GM19467 (cell line): ENCODE measurements at regions not wholly inside any gene's neighbourhood (a gene's known extent, or its start where the extent isn't known, plus 50 kb on each side); places are given as distances from the start of the nearest gene placed in this dataset.

Experiments used
- ATAC-seq: cut with Tn5 transposase; IDR thresholded peaks from one replicate; pipeline ENCODE4 v1.9.1; 2021; ENCODE audit warnings: mild to moderate bottlenecking, moderate library complexity; ENCODE audit not compliant: unreplicated experiment

DNA sequence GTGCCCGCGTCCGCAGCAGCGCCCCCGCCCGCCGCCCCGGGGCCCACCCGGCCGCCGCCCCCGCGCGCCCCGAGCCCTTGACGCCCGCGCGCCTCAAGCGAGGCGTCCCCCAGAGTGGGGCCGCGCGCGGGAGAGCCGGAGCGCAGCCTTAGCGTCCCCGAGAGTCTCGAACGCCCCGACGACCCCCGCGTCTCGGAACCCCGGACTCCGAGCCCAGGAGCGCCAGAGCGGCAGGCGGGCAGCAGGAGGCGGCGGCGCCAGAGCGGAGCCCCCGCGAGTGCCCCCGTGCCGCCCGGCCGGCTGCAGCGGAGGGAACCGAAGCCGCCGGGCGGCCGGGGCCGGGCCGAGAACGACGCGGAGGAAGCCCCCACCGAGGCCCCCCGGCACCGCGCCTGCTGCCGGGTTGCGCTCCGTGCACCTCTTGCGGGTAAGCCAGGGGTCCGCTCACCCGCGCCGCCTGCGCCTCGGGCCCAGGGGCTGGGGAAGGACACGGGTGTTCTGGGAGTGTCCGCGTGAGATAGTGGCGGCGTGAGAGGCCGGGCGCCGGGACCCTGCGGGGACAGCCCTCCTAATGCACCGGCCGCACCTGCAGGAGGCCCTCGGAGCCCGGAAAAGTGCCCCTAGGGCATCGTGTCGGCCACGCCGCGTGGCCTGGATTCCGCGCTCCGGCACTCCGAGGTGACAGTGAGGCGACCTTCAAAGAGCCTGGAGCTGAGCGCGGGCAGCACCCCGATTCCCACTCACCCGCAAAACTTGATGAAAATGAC is 52.0 kb upstream of the ULK4 start:
- peak; percentile 13 for ATAC-seq

DNA sequence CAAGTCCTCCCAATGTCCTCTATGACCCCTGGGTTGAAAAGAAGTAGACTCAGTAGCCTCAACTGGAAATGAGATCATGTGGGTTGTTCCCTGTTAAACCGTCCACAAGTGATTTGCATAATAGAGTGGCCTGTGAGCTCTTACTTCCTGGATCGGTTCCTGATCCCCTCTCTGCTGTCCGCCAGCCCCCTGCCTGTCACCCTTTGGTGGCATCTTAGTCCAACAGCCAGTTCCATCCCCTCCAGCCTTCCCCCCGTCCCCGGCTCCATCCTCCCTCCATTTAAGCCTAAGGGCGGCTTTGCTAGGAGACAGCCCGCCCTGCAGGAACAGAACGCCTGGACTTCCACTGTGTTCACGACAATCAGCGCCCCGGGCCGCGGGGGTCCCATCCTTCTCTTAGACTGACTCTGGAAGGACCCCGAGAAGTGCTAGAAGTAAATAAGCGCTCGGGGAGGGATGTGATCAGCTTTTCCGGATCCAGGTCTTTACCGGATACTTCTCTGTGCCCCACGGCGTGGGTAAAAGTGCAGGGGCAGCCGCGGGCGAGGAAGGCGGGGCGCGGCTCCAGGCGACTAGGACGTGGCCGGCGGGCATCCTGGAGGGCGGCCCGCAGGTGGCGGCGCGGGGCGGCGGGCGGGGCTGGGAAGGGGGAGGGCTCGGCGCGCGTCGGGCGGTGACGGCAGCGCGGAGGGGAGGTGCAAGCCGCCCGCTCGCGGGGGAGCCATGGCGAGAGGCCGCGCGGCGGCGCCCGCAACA is 51.2 kb upstream of the ULK4 start:
- ATAC-seq, result peak; percentile 69

DNA sequence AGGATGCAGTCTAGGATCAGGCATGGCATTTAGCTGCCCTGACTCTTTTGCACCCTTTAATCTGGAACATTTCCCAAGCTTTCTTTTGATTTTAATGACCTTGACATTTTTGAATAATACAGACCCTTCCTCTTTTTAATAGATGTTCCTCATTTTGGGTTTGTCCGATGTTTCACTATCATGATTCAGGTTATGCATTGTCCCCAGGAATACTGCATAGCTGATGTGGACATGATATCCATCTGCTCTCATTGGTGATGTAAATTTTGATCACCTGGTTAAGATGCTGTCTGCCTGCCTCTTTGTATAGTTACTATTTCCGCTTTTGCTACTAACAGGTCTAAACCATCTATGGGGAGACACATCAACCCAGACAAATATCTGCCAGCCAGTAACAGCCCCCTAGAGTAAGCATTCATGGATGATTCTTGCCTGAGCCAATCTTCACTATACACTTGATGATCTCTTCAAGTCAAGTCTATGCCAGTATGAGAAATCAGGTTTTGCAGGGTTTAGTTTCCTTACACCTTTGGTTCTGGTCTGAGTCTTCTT is 50.6 kb upstream of the ULK4 start:
- peak; percentile 30 for ATAC-seq
